ENCODE measurements at regions not wholly inside any gene's neighbourhood (a gene's known extent, or its start where the extent isn't known, plus 50 kb on each side); places are given as distances from the start of the nearest gene placed in this dataset.
"Not testable (repeated sequence)": the region's sequence is repeated elsewhere in the genome, so short reads cannot be mapped to it uniquely, and the experiment has no call there.

DNA sequence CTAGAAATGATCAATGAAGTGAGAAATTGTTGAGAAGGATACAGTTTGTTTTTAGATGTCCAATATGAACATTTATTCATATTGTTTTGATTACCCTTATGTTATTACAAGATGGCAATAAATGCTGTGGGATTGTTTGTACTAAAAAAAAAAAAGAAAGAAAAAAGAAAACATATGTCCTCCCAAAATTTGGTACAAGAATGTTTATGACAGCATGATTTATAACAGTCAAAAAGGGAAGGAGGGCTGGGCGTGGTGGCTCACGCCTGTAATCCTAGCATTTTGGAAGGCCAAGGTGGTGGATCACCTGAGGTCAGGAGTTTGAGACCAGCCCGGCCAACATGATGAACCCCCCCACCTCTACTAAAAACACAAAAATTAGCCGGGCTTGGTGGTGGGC lies 78.5 kb upstream of the ID2 start:
- not testable (repeated sequence) for TF ChIP-seq POLR2A (IDR thresholded peaks at IDR 0.05)
- TF ChIP-seq, protein P1, sequence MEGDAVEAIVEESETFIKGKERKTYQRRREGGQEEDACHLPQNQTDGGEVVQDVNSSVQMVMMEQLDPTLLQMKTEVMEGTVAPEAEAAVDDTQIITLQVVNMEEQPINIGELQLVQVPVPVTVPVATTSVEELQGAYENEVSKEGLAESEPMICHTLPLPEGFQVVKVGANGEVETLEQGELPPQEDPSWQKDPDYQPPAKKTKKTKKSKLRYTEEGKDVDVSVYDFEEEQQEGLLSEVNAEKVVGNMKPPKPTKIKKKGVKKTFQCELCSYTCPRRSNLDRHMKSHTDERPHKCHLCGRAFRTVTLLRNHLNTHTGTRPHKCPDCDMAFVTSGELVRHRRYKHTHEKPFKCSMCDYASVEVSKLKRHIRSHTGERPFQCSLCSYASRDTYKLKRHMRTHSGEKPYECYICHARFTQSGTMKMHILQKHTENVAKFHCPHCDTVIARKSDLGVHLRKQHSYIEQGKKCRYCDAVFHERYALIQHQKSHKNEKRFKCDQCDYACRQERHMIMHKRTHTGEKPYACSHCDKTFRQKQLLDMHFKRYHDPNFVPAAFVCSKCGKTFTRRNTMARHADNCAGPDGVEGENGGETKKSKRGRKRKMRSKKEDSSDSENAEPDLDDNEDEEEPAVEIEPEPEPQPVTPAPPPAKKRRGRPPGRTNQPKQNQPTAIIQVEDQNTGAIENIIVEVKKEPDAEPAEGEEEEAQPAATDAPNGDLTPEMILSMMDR (IDR thresholded peaks at IDR 0.05 in 4 of 5, conservative IDR thresholded peaks at IDR 0.05 in 1 of 5) = not testable (repeated sequence)
